ENCODE measurements at regions not wholly inside any gene's neighbourhood (a gene's known extent, or its start where the extent isn't known, plus 50 kb on each side); places are given as distances from the start of the nearest gene placed in this dataset.
"Not testable (repeated sequence)": the region's sequence is repeated elsewhere in the genome, so short reads cannot be mapped to it uniquely, and the experiment has no call there.

- no peak for DNase-seq (ENCODE audit: low spot score)
- intact Hi-C loops (cut with DNase I): no loop called here
Measured at GRCh38 chr6:4340544-4340943, 205.2 kb upstream of the ECI2 start.

- no peak for DNase-seq (ENCODE audit: low spot score)
- intact Hi-C loops (cut with DNase I): no loop called here
Measured at GRCh38 chr6:4338884-4339283, 203.5 kb upstream of the ECI2 start.

GRCh38 chr6:4336778-4337442, 201.5 kb upstream of the ECI2 start:
- intact Hi-C loops (cut with DNase I): no loop called here
- DNase-seq (ENCODE audit: low spot score): no peak

- intact Hi-C loops (cut with DNase I): no loop called here
- no peak for DNase-seq (ENCODE audit: low spot score)
Measured at GRCh38 chr6:4336084-4336483, 200.7 kb upstream of the ECI2 start.

- intact Hi-C loops (cut with DNase I): not testable (repeated sequence)
Measured at GRCh38 chr6:4334158-4334740, 198.9 kb upstream of the ECI2 start.

GRCh38 chr6:4327841-4328240, 192.5 kb upstream of the ECI2 start:
- intact Hi-C loops (cut with DNase I): no loop called here
- no peak for DNase-seq (ENCODE audit: low spot score)

More at GRCh38 chr6:4334158-4334740, 198.9 kb upstream of the ECI2 start:
- DNase-seq (ENCODE audit: low spot score): not testable (repeated sequence)

- intact Hi-C loops (cut with DNase I): no loop called here
- no peak for DNase-seq (ENCODE audit: low spot score)
Measured at GRCh38 chr6:4324746-4325145, 189.4 kb upstream of the ECI2 start.

GRCh38 chr6:4323322-4323721, 187.9 kb upstream of the ECI2 start:
- DNase-seq (ENCODE audit: low spot score): no peak
- intact Hi-C loops (cut with DNase I): no loop called here

- intact Hi-C loops (cut with DNase I): no loop called here
- no peak for DNase-seq (ENCODE audit: low spot score)
Measured at GRCh38 chr6:4322846-4323309, 187.5 kb upstream of the ECI2 start.

- intact Hi-C loops (cut with DNase I): no loop called here
Measured at GRCh38 chr6:4322134-4322845, 186.9 kb upstream of the ECI2 start.

GRCh38 chr6:4320860-4321259, 185.5 kb upstream of the ECI2 start:
- intact Hi-C loops (cut with DNase I): no loop called here
- DNase-seq (ENCODE audit: low spot score): no peak

More at GRCh38 chr6:4322134-4322845, 186.9 kb upstream of the ECI2 start:
- no peak for DNase-seq (ENCODE audit: low spot score)

- intact Hi-C loops (cut with DNase I): no loop called here
- DNase-seq (ENCODE audit: low spot score): no peak
Measured at GRCh38 chr6:4319981-4320683, 184.8 kb upstream of the ECI2 start.

- intact Hi-C loops (cut with DNase I): no loop called here
- DNase-seq (ENCODE audit: low spot score): no peak
Measured at GRCh38 chr6:4318321-4318720, 182.9 kb upstream of the ECI2 start.

- DNase-seq (ENCODE audit: low spot score): peak; percentile 83
- intact Hi-C loops (cut with DNase I): no loop called here
Measured at GRCh38 chr6:4316867-4317400, 181.6 kb upstream of the ECI2 start.

GRCh38 chr6:4314201-4314707, 178.9 kb upstream of the ECI2 start:
- intact Hi-C loops (cut with DNase I): no loop called here

GRCh38 chr6:4313044-4313686, 177.8 kb upstream of the ECI2 start:
- intact Hi-C loops (cut with DNase I): no loop called here

More at GRCh38 chr6:4314201-4314707, 178.9 kb upstream of the ECI2 start:
- no peak for DNase-seq (ENCODE audit: low spot score)

GRCh38 chr6:4311976-4312860, 176.8 kb upstream of the ECI2 start:
- intact Hi-C loops (cut with DNase I): no loop called here
- no peak for DNase-seq (ENCODE audit: low spot score)

More at GRCh38 chr6:4313044-4313686, 177.8 kb upstream of the ECI2 start:
- DNase-seq (ENCODE audit: low spot score): peak; percentile 90

GRCh38 chr6:4309540-4309939, 174.2 kb upstream of the ECI2 start:
- no peak for DNase-seq (ENCODE audit: low spot score)
- intact Hi-C loops (cut with DNase I): loop anchor here in 1 of 2 donors (10.0 kb wide), 1 partner anchor 625 kb away; no protein-coding TSS in a partner anchor
